IMR-90 (cell line): ENCODE measurements at regions not wholly inside any gene's neighbourhood (a gene's known extent, or its start where the extent isn't known, plus 50 kb on each side); places are given as distances from the start of the nearest gene placed in this dataset.

Experiments
- ATAC-seq: fragments of 200-7000 bp; cut with Tn5 transposase; 2 replicates; pipeline ENCODE4 v1.9.1; 2020; ENCODE audit warnings: low read depth, mild to moderate bottlenecking, moderate library complexity
- BruUV-seq: library from RNA; stranded (reverse); fragments of 400-500 nt; replicated peaks from 2 replicates; lab custom pipeline; 2021; lab: Mats Ljungman, UMichigan
- CTCF ChIA-PET: fragments of 300-600 bp; formaldehyde crosslinking; extraction: SDS; loops from one replicate; lab custom pipeline; 2021; ENCODE audit warnings: antibody characterized with exemption; lab: Yijun Ruan, JAX
- POLR2A ChIA-PET: fragments of 300-600 bp; sonication (Branson Sonifier 250); formaldehyde crosslinking; loops from one replicate; lab custom pipeline; 2022; ENCODE audit warnings: antibody characterized with exemption; ENCODE audit not compliant: unreplicated experiment; lab: Charles Lee
- DNase-seq: peaks from one replicate; pipeline ENCODE4 v3.0.0; 2013
- H2AFZ ChIP-seq: replicated peaks from 2 replicates; pipeline ENCODE3; 2013; ENCODE audit warnings: low read length, mild to moderate bottlenecking; ENCODE audit not compliant: poor library complexity
- H2AK5ac ChIP-seq: 2 replicates; pipeline ENCODE4 v1.6.1; 2013; ENCODE audit warnings: low read depth, low read length, inconsistent platforms
- H2AK9ac ChIP-seq: replicated peaks from 2 replicates; pipeline ENCODE3; 2013; ENCODE audit warnings: mild to moderate bottlenecking, low read depth, low read length, moderate library complexity; ENCODE audit not compliant: poor library complexity
- H2BK120ac ChIP-seq: 2 replicates; pipeline ENCODE4 v1.6.1; 2013; ENCODE audit warnings: low read depth, low read length, inconsistent platforms
- H2BK15ac ChIP-seq: 3 replicates; pipeline ENCODE4 v1.6.1; 2013; ENCODE audit warnings: low read depth, low read length, inconsistent platforms
- H2BK20ac ChIP-seq: 2 replicates; pipeline ENCODE4 v1.6.1; 2013; ENCODE audit warnings: low read depth, mild to moderate bottlenecking, inconsistent platforms, low read length, moderate library complexity
- H2BK5ac ChIP-seq: 2 replicates; pipeline ENCODE4 v1.6.1; 2013; ENCODE audit warnings: mild to moderate bottlenecking, low read depth, low read length, inconsistent platforms; ENCODE audit not compliant: poor library complexity, severe bottlenecking
- H3K14ac ChIP-seq: replicated peaks from 2 replicates; pipeline ENCODE4 v1.6.1; 2013; ENCODE audit warnings: low read depth, low read length, inconsistent platforms
- H3K18ac ChIP-seq: 2 replicates; pipeline ENCODE4 v1.6.1; 2013; ENCODE audit warnings: low read depth, low read length, control low read depth
- H3K23ac ChIP-seq: 2 replicates; pipeline ENCODE4 v1.6.1; 2013; ENCODE audit warnings: low read depth, low read length, inconsistent platforms
- H3K27ac ChIP-seq: 2 replicates; pipeline ENCODE4 v1.5.1; 2013; ENCODE audit warnings: mild to moderate bottlenecking, control low read depth, low read length; ENCODE audit not compliant: insufficient read depth
- H3K27me3 ChIP-seq: 2 replicates; pipeline ENCODE4 v1.6.1; 2013; ENCODE audit warnings: low read length; ENCODE audit not compliant: control insufficient read depth, insufficient read depth
- H3K36me3 ChIP-seq: 2 replicates; pipeline ENCODE4 v1.6.1; 2013; ENCODE audit warnings: low read length, mixed read lengths; ENCODE audit not compliant: control insufficient read depth, insufficient read depth
- H3K4ac ChIP-seq: 2 replicates; pipeline ENCODE4 v1.6.1; 2013; ENCODE audit warnings: low read depth, low read length, inconsistent platforms
- H3K4me1 ChIP-seq: 2 replicates; pipeline ENCODE4 v1.6.1; 2013; ENCODE audit warnings: low read length, mixed read lengths; ENCODE audit not compliant: control insufficient read depth, insufficient read depth
- H3K4me2 ChIP-seq: 2 replicates; pipeline ENCODE4 v1.6.1; 2013; ENCODE audit warnings: low read depth, mild to moderate bottlenecking, control low read depth, low read length, moderate library complexity
- H3K4me3 ChIP-seq: 2 replicates; pipeline ENCODE4 v1.5.1; 2013; ENCODE audit warnings: low read depth, mild to moderate bottlenecking, control low read depth, low read length, moderate library complexity; ENCODE audit not compliant: insufficient read depth
- H3K56ac ChIP-seq: 2 replicates; pipeline ENCODE4 v1.6.1; 2013; ENCODE audit warnings: low read length, inconsistent platforms; ENCODE audit not compliant: insufficient read depth; ENCODE audit errors: extremely low read depth
- H3K79me1 ChIP-seq, 2 experiments: 2 replicates each; pipeline ENCODE4 v1.6.1; 2013; ENCODE audit warnings: low read length in 2 of 2, inconsistent platforms in 1 of 2, low read depth in 1 of 2
- H3K9ac ChIP-seq: 2 replicates; pipeline ENCODE4 v1.6.1; 2013; ENCODE audit warnings: low read depth, low read length, control low read depth
- H3K9me1 ChIP-seq: 2 replicates; pipeline ENCODE4 v1.6.1; 2013; ENCODE audit warnings: low read length, inconsistent platforms; ENCODE audit not compliant: insufficient read depth
- H3K9me3 ChIP-seq: 2 replicates; pipeline ENCODE4 v1.6.1; 2013; ENCODE audit warnings: low read length; ENCODE audit not compliant: control insufficient read depth, insufficient read depth
- H4K20me1 ChIP-seq: 2 replicates; pipeline ENCODE4 v1.6.1; 2013; ENCODE audit warnings: low read length, inconsistent platforms; ENCODE audit not compliant: insufficient read depth
- H4K5ac ChIP-seq: 2 replicates; pipeline ENCODE4 v1.6.1; 2013; ENCODE audit warnings: mild to moderate bottlenecking, low read depth, low read length, control low read depth
- H4K8ac ChIP-seq, 2 experiments: 2 replicates each; pipeline ENCODE4 v1.6.1; 2013; ENCODE audit warnings: low read depth in 2 of 2, low read length in 2 of 2, control low read depth in 1 of 2, inconsistent platforms in 1 of 2
- H4K91ac ChIP-seq: 2 replicates; pipeline ENCODE4 v1.6.1; 2013; ENCODE audit warnings: low read depth, low read length, inconsistent platforms; ENCODE audit not compliant: insufficient read depth
- CTCF ChIP-seq: conservative IDR thresholded peaks from 2 replicates; pipeline ENCODE4 v1.5.1; 2012; ENCODE audit warnings: mild to moderate bottlenecking, low read depth, low read length, improper control_type of control experiment
- FOS ChIP-seq: fragments of 150-350 bp; IDR thresholded peaks from 2 replicates; pipeline ENCODE4 v1.6.1; 2016; ENCODE audit warnings: low read depth, low read length
- NFE2L2 ChIP-seq: fragments of 150-350 bp; IDR thresholded peaks from 2 replicates; pipeline ENCODE4 v1.6.1; 2016; ENCODE audit warnings: low read depth, mild to moderate bottlenecking, low read length
- WGBS, 2 experiments: methylation state at CpG; one replicate each; pipeline versions ENCODE4 v1.1.5 to v1.1.7; 2013; ENCODE audit warnings: missing lambda C conversion rate in 2 of 2; ENCODE audit not compliant: insufficient read length in 1 of 2; ENCODE audit errors: extremely low coverage in 2 of 2; 5-methylcytosine and 5-hydroxymethylcytosine counted together
- dilution Hi-C: fragments of 300-500 bp; cut with HindIII; formaldehyde crosslinking; loops from one replicate; pipeline ENCODE4 v1.14.3; 2018; ENCODE audit warnings: low sequenced_read_pairs; ENCODE audit not compliant: unreplicated experiment
- in situ Hi-C: fragments of 300-500 bp; cut with MboI; formaldehyde crosslinking; loops from 3 replicates; pipeline ENCODE4 v1.14.3; 2019; ENCODE audit warnings: low sequenced_read_pairs, inconsistent platforms, mixed read lengths
- intact Hi-C: fragments of 100-400 bp; cut with micrococcal nuclease; formaldehyde crosslinking; loops from 2 replicates; pipeline ENCODE4 v1.10.0; 2022

DNA sequence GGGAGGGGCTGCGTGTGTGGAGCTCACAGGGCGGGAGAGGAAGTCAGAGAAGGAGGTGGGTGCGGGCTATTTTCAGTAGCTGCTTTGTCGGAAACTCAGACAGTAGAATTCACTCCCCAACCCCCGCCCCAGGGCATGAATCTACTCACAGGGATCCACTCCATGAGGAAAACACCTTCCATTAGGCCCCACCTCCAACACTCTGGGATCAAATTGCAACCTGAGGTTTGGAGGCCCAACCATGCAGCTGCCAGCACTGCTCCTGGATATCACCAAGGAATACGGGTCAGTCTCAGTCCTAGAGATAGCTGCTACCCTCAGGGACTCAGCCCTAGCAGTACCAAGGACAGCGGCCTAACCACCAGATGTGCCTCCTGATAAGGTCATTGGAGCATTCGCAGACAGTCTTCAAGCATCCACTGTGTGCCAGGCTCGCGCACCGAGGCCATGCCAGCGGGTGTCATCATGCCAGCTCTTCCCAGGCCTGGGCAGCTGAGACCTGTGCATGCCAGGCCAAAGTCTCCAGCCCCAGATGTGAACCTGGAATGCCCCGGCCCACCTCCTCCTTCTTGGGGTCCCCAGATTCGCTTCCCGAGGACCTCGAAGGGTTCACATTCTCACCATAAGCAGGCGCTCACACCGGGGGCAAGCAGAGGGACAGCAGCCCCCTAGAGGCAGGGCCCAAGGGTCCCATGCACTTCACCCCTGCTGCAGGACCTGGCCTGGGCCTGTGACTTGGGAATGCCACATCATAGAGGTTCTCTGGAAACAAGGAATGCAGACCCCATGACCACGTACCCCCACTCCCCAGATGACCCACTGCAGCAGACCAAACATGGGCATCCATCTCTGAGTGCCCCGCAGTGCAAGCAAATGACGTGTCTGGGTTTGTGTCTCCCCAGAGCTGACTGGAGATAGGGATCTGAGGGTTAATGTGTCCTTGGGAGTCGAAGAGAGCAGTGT, 102.3 kb downstream of the ADRA2C start:
- intact Hi-C loops: no loop called here
- Histone ChIP-seq H3K79me1 (no peaks in the 10 kb centered on the region), H3K4me3 (no peak overlapping the region), H3K36me3 (no peaks in the 10 kb centered on the region), H3K27ac (no peak overlapping the region), H2BK20ac (no peak overlapping the region), H2BK120ac (no peak overlapping the region), H3K9ac (no peak overlapping the region), H4K8ac (no peak overlapping the region), H2AK9ac (no peak overlapping the region), H3K27me3 (peaks cover 62% of the 10 kb centered on the region), H3K4ac (no peak overlapping the region), H2BK15ac (no peak overlapping the region), H3K18ac (no peak overlapping the region), H4K91ac (no peak overlapping the region), H3K4me1 (no peaks in the 10 kb centered on the region), H4K20me1 (no peaks in the 10 kb centered on the region), H3K23ac (no peak overlapping the region), H3K56ac (no peak overlapping the region), H3K9me1 (no peaks in the 10 kb centered on the region; the same call in 1 of the 2 replicates), H2AFZ (no peak overlapping the region), H3K9me3 (0 out of 2 replicates have a peak, but pooled peaks cover 3% of the 10 kb centered on the region), H3K14ac (no peak overlapping the region), H2BK5ac (no peak overlapping the region), H3K4me2 (no peak overlapping the region), H4K5ac (no peak overlapping the region), H2AK5ac (no peak overlapping the region)
- in situ Hi-C loops: no loop called here
- ATAC-seq (0 out of 2 replicates have a peak, but pooled peaks have one; percentile 50), DNase-seq (peak; percentile 20)
- dilution Hi-C loops: no loop called here
- BruUV-seq: no TSS peak
- ChIA-PET POLR2A (no interaction called here), CTCF (no interaction called here)
- TF ChIP-seq NFE2L2: no peak
- no peak for TF ChIP-seq FOS
- no peak for TF ChIP-seq CTCF
- WGBS, 2 experiments: 55% methylated on average over 8 of the region's 22 CpGs; no CpG with 5 or more reads in 1 of the 2 experiments
